GM13976 (cell line): ENCODE measurements at regions not wholly inside any gene's neighbourhood (a gene's known extent, or its start where the extent isn't known, plus 50 kb on each side); places are given as distances from the start of the nearest gene placed in this dataset.
A peak's percentile ranks its signal among the peaks of the same experiment; 100 is the strongest.

Source experiments
- DNase-seq: peaks from one replicate; pipeline ENCODE4 v3.0.0; 2012; ENCODE audit warnings: low spot score
- CTCF ChIP-seq: IDR thresholded peaks from 2 replicates; pipeline ENCODE4 v1.5.1; 2012; ENCODE audit warnings: borderline replicate concordance, mild to moderate bottlenecking; ENCODE audit not compliant: insufficient read depth; ENCODE audit errors: extremely low read depth, missing control alignments, control extremely low read depth
- in situ Hi-C: fragments of 300-500 bp; cut with MboI; formaldehyde crosslinking; loops from one replicate; pipeline ENCODE4 v1.12.0; 2022; ENCODE audit warnings: low sequenced_read_pairs, mixed read lengths, inconsistent platforms; ENCODE audit not compliant: unreplicated experiment

- in situ Hi-C loops: no loop called here
- TF ChIP-seq CTCF: no peak
- no peak for DNase-seq
Measured at GRCh38 chr2:240319221-240319854, 116.1 kb upstream of the GPC1 start.

GRCh38 chr2:240319855-240320203 lies 115.6 kb upstream of the GPC1 start:
- peak; percentile 25 for DNase-seq
- in situ Hi-C loops: no loop called here
- TF ChIP-seq CTCF: no peak

GRCh38 chr2:240320204-240320993 lies 115.1 kb upstream of the GPC1 start:
- in situ Hi-C loops: no loop called here
- peak; percentile 22 for DNase-seq
- TF ChIP-seq CTCF: no peak

- in situ Hi-C loops: no loop called here
- no peak for TF ChIP-seq CTCF
- peak; percentile 20 for DNase-seq
Measured at GRCh38 chr2:240322231-240322955, 113.1 kb upstream of the GPC1 start.

- DNase-seq: no peak
- in situ Hi-C loops: no loop called here
- TF ChIP-seq CTCF: no peak
Measured at GRCh38 chr2:240322991-240323390, 112.5 kb upstream of the GPC1 start.

GRCh38 chr2:240323601-240324291 lies 111.7 kb upstream of the GPC1 start:
- TF ChIP-seq CTCF: no peak
- DNase-seq: peak; percentile 30

More at GRCh38 chr2:240323601-240324291, 111.7 kb upstream of the GPC1 start:
- in situ Hi-C loops: no loop called here
